ENCODE measurements at regions not wholly inside any gene's neighbourhood (a gene's known extent, or its start where the extent isn't known, plus 50 kb on each side); places are given as distances from the start of the nearest gene placed in this dataset.

GRCh38 chr13:55553701-55554100 lies 1587.0 kb upstream of the PRR20A start:
- TF ChIP-seq CTCF (IDR thresholded peaks at IDR 0.05) (no peak), EP300 (IDR thresholded peaks at IDR 0.05) (no peak)

Data from stomach (tissue), 4 donors.